Ishikawa (cell line): ENCODE measurements at regions not wholly inside any gene's neighbourhood (a gene's known extent, or its start where the extent isn't known, plus 50 kb on each side); places are given as distances from the start of the nearest gene placed in this dataset.

Experiments used
- CREB1 ChIP-seq: IDR thresholded peaks from 2 replicates; pipeline ENCODE4 v1.6.1; 2012; ENCODE audit warnings: low read depth
- EP300 ChIP-seq: IDR thresholded peaks from 2 replicates; pipeline ENCODE4 v1.6.1; 2012; ENCODE audit warnings: borderline replicate concordance
- FOXM1 ChIP-seq: IDR thresholded peaks from 2 replicates; pipeline ENCODE4 v1.6.1; 2012; ENCODE audit warnings: low read depth, borderline replicate concordance
- REST ChIP-seq: IDR thresholded peaks from 2 replicates; pipeline ENCODE4 v1.6.1; 2012; ENCODE audit warnings: low read depth, mild to moderate bottlenecking
- USF1 ChIP-seq: IDR thresholded peaks from 2 replicates; pipeline ENCODE4 v1.6.1; 2012
- YY1 ChIP-seq: IDR thresholded peaks from 2 replicates; pipeline ENCODE4 v1.6.1; 2012; ENCODE audit warnings: low read depth
- ZBTB7A ChIP-seq: IDR thresholded peaks from 2 replicates; pipeline ENCODE4 v1.6.1; 2012; ENCODE audit warnings: low read depth
- TF ChIP-seq, protein P1 (sequence below): IDR thresholded peaks from 2 replicates; pipeline ENCODE4 v1.6.1; 2012

DNA sequence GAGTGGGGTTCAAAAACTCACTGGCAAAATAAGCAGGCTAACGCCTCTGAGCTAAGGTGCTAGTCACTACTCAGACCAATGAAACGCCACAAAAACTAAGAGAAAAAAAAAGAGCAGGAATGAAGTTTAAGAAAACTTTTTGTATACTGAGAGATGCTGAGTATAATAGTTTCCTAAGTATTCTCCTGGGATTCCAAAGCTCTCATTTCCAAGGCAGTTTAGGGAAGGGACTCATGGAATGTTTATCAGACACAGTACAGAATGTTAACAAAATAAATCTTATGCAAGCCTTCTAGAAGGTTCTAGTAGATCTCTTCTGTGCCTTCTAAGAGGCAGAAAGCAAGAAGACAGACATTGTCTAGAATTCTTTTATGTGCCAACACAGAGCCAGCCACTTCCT is 361.9 kb downstream of the MTRR start:
- TF ChIP-seq, protein P1, sequence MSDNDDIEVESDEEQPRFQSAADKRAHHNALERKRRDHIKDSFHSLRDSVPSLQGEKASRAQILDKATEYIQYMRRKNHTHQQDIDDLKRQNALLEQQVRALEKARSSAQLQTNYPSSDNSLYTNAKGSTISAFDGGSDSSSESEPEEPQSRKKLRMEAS, result no peak
- TF ChIP-seq CREB1 (no peak), YY1 (no peak), REST (no peak), FOXM1 (no peak), USF1 (no peak), EP300 (no peak), ZBTB7A (no peak)
